NT2/D1 (cell line): ENCODE measurements at regions not wholly inside any gene's neighbourhood (a gene's known extent, or its start where the extent isn't known, plus 50 kb on each side); places are given as distances from the start of the nearest gene placed in this dataset.
"Not testable (repeated sequence)": the region's sequence is repeated elsewhere in the genome, so short reads cannot be mapped to it uniquely, and the experiment has no call there.

Experiments
- SUZ12 ChIP-seq: IDR thresholded peaks from 2 replicates; pipeline ENCODE4 v1.6.1; 2011; ENCODE audit not compliant: insufficient read length, insufficient read depth; ENCODE audit errors: extremely low read depth
- ZNF274 ChIP-seq: IDR thresholded peaks from 2 replicates; pipeline ENCODE4 v1.6.1; 2011; ENCODE audit warnings: mild to moderate bottlenecking, low read depth, low read length

GRCh38 chr2:64253421-64253820, 109.2 kb upstream of the PELI1 start:
- TF ChIP-seq ZNF274, SUZ12: not testable (repeated sequence)
